ENCODE measurements at regions not wholly inside any gene's neighbourhood (a gene's known extent, or its start where the extent isn't known, plus 50 kb on each side); places are given as distances from the start of the nearest gene placed in this dataset.

DNA sequence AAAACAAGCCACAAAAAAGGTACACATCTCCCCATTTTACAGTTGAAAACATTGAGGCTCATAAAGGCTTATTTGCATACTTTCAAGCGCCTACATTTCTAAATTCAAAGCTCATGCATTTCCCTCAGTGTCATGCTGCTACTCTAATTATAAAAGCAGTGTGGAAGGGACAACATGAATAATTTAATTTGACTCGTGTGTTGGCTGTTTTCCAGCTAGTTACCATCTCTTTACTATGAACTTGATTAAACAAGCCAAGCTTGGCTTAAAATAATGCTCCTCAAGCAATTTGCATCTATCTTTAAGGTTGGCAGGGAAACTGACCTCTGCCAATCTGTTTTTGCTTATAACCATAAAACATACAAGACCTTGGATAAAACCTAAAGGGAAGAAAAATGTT is 252.5 kb upstream of the NEIL3 start:
- DNase-seq, result no peak

GRCh38 chr4:177064116-177064515 is 245.6 kb upstream of the NEIL3 start:
- no peak for DNase-seq

GRCh38 chr4:177064729-177065394 is 244.8 kb upstream of the NEIL3 start:
- DNase-seq, result no peak

GRCh38 chr4:177066746-177067145 is 242.9 kb upstream of the NEIL3 start:
- no peak for DNase-seq

DNA sequence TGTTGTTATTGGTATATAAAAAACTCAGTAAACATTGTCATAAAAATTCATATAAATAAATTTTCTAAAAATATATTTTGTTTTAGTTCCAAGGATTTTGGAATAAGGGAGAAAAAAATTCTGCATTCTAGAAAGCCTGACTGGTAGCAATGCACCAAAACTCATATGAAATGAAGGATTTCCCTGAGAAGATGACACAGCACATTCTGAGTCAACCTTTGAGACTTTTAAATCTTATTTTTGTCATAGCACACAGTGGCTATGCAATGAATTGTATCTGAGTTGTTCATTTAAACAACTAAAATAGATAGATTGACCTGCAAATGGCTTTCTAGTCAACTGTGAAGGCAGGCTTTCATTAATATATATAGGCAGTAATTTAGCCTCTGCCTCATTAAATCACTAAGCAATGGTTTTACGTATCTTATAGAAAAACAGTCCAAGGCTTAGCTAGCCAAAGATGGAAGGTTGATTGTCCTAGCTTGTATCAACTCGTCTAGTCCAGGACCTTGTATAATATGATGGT is 239.1 kb upstream of the NEIL3 start:
- no peak for DNase-seq

GRCh38 chr4:177077095-177077971 is 232.3 kb upstream of the NEIL3 start:
- no peak for DNase-seq

GRCh38 chr4:177079327-177079726 is 230.3 kb upstream of the NEIL3 start:
- no peak for DNase-seq

DNA sequence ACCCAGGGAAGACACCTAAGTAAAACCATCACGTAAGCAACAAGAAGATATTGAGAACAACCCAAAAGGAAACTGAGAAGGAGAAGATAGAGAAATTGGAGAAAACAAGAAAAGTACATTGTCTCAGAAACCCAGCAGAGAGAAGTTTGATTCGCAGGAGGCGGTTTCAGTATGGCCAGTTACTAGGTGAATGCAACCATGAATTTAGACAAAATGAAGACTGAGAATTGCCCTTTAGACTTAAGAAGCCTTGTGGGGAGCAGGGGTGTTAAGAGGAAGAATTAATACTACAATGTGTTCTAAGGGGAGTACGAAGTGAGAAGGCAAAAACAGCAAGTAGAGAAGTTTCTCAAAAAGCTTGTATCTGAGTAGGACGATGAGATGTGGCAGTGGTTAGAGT is 229.3 kb upstream of the NEIL3 start:
- no peak for DNase-seq

GRCh38 chr4:177087060-177087459 is 222.6 kb upstream of the NEIL3 start:
- DNase-seq, result no peak

DNA sequence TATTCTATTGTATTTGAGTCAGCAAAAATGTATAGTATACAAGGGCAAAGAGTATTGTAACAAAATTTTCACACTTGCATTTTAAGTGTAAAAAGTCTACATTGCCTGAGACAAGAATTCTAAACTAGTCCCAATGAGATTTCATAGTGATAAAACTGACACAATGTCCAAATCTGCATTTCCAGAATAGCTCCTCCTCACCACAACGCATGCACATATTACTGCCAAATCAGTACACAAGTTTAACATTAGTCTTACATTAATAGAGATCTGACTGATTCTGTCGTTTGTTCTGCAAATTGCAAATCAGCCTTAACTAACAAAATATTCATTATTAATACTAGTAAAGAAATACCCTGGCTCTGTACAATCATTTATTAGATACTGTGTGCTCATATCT is 222.2 kb upstream of the NEIL3 start:
- DNase-seq, result no peak

- DNase-seq, result no peak
Observed at GRCh38 chr4:177091515-177091914, 218.2 kb upstream of the NEIL3 start.

DNA sequence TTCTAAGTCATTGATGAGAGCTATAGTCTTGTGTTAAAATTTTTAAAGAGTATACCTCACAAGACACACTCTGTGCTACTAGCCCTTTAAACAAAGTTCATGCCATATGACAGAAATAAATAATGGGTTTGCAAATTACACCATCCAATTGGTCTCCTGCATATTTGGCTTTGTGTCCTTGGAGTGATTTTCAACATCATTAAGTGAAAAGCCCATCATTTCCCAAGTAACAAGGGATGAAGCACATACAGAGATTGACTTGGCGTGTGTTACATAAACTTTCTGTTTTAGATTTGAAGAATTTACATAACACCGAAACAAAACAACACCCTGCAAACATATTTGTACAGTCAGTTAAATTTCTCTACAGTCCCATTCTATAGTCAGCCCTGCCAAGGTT is 216.9 kb upstream of the NEIL3 start:
- no peak for DNase-seq

GRCh38 chr4:177093964-177094363 is 215.7 kb upstream of the NEIL3 start:
- no peak for DNase-seq

DNA sequence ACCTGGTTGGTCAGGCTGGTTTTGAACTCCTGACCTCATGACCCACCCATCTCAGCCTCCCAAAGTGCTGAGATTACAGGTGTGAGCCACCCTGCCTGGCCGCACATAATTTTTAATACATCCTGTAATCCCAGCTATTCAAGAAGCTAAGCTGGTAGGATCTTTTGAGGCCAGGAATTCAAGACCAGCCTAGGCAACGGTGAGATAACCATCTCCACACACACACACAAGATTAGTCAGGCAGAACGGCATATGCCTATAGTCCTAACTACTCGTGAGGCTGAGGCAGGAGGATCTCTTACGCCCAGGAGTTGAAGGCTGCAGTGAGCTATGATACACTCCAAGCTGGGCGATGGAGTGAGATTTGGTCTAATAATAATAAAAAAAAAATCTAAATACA is 212.4 kb upstream of the NEIL3 start:
- DNase-seq, result no peak

GRCh38 chr4:177099211-177099610 is 210.5 kb upstream of the NEIL3 start:
- DNase-seq, result no peak

GRCh38 chr4:177100307-177100706 is 209.4 kb upstream of the NEIL3 start:
- DNase-seq, result no peak

DNA sequence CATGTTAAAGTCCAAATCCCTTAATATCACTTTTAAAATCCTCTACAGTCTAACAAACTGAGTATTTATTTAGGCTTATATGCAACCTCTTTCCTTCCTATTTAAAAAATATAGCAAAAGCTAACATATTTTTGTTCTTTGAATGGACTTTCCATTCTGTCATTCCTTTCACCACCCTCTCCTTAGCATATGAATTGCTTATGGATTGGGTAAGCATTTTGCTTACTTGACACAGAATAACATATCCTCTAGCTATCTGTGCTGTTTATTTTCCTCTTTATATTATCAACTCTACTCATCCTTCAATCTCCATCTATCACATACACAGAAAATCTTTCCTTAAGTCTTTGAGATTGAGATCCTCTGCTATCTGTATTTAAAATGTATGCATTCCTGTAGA is 206.1 kb upstream of the NEIL3 start:
- no peak for DNase-seq

GRCh38 chr4:177105536-177105935 is 204.1 kb upstream of the NEIL3 start:
- DNase-seq, result no peak

DNA sequence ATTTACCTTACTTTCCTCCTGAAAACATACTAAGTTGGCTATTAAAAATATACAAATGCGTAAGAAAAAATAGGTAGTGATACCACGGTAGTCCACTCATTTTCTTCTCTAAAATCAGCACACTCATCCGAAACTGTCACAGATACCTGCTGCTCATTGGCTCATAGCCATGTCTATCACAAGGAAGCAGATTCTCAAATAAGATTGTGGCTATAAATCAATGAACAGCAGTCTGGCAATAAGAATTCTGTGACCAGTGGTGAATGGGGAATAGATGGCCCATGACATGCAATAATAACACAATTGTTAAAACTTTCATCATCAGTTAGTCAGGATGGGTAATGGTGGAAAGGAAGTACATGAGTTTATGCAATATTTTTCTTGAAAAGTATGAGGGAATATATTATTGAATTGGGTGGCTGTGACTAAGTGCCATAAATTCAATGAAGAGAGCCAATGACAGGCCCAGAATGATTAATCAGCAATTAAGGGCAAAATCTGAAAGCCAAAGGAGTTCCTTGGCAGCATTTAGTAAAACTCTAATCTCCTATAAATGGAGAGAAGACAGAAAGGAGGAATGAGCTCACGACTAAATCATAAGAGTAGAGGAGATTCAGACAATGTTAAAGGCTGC is 202.3 kb upstream of the NEIL3 start:
- DNase-seq, result no peak

GRCh38 chr4:177108708-177109107 is 201.0 kb upstream of the NEIL3 start:
- DNase-seq, result no peak

- DNase-seq, result no peak
Observed at GRCh38 chr4:177109769-177110168, 199.9 kb upstream of the NEIL3 start.

- no peak for DNase-seq
Observed at GRCh38 chr4:177116161-177116560, 193.5 kb upstream of the NEIL3 start.

GRCh38 chr4:177117256-177117655 is 192.4 kb upstream of the NEIL3 start:
- no peak for DNase-seq

DNA sequence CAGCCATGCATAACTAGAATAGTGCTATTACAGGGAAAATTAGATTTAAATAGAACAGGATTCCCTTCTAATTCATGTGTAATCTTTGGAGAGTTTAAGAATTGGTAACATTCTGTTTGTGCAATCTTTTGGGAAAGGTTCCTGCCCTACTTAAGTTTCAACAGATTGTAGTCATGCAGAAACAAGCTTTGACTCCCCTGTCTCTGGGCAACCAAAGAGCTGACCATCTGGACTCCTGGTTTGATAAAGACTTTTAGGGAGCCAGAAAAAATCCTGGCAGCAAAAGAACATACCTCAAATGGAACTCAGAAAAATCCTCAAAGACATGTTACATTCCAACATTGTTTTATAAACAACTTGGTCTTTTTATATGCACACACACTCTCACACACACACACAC is 191.1 kb upstream of the NEIL3 start:
- DNase-seq, result no peak
